Duodenal mucosa (tissue), 2 donors: ENCODE measurements at regions not wholly inside any gene's neighbourhood (a gene's known extent, or its start where the extent isn't known, plus 50 kb on each side); places are given as distances from the start of the nearest gene placed in this dataset.

Experiments used
- H3K27ac ChIP-seq: one replicate; pipeline ENCODE4 v1.7.0; 2013; ENCODE audit warnings: low read depth, low read length
- H3K27me3 ChIP-seq, 2 donors: one replicate each; pipeline ENCODE4 v1.7.0; 2013; ENCODE audit warnings: low read length in 2 of 2, control low read depth in 1 of 2; ENCODE audit not compliant: insufficient read depth in 2 of 2, control insufficient read depth in 1 of 2
- H3K36me3 ChIP-seq, 2 donors: one replicate each; pipeline ENCODE4 v1.7.0; 2013; ENCODE audit warnings: low read length in 2 of 2, control low read depth in 1 of 2; ENCODE audit not compliant: insufficient read depth in 2 of 2, control insufficient read depth in 1 of 2
- H3K4me1 ChIP-seq, 2 donors: one replicate each; pipeline ENCODE4 v1.7.0; 2013; ENCODE audit warnings: low read length in 2 of 2, control low read depth in 1 of 2; ENCODE audit not compliant: insufficient read depth in 2 of 2, control insufficient read depth in 1 of 2
- H3K4me3 ChIP-seq, 2 donors: one replicate each; pipeline ENCODE4 v1.7.0; 2013; ENCODE audit warnings: low read length in 2 of 2, low read depth in 1 of 2
- H3K9ac ChIP-seq, 2 donors: one replicate each; pipeline ENCODE4 v1.7.0; 2013; ENCODE audit warnings: low read length in 2 of 2, low read depth in 1 of 2
- H3K9me3 ChIP-seq, 2 donors: one replicate each; pipeline ENCODE4 v1.7.0; 2013; ENCODE audit warnings: low read length in 2 of 2, control low read depth in 1 of 2; ENCODE audit not compliant: control insufficient read depth in 1 of 2

DNA sequence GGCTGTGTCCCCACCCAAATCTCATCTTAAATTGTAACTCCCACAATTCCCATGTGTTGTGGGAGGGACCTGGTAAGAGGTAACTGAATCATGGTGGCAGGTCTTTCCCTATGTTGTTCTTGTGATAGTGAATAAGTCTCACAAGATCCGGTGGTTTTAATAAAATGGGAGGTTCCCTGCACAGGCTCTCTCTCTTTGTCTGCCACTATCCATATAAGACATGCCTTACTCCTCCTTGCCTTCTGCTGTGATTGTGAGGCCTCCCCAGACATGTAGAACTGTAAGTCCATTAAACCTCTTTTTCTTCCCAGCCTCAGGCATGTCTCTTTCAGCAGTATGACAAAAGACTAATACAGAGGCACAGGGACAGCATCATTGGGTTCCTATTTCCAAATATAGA, 381.2 kb downstream of the SFMBT2 start:
- Histone ChIP-seq H3K4me3 (no peak overlapping the region), H3K9me3 (no peaks in the 10 kb centered on the region), H3K27me3 (no peaks in the 10 kb centered on the region), H3K27ac (no peak overlapping the region), H3K4me1 (peaks cover 0 to 6% of the 10 kb centered on the region in 2 donors), H3K9ac (no peak overlapping the region), H3K36me3 (no peaks in the 10 kb centered on the region)

- no peak overlapping the region for H3K9ac ChIP-seq
- no peak overlapping the region for H3K27ac ChIP-seq
- peaks cover 0 to 6% of the 10 kb centered on the region in 2 donors for H3K4me1 ChIP-seq
- H3K36me3 ChIP-seq: no peaks in the 10 kb centered on the region
- H3K9me3 ChIP-seq: no peaks in the 10 kb centered on the region
- no peaks in the 10 kb centered on the region for H3K27me3 ChIP-seq
- no peak overlapping the region for H3K4me3 ChIP-seq
Observed at GRCh38 chr10:7028809-7029166, 382.0 kb downstream of the SFMBT2 start.

DNA sequence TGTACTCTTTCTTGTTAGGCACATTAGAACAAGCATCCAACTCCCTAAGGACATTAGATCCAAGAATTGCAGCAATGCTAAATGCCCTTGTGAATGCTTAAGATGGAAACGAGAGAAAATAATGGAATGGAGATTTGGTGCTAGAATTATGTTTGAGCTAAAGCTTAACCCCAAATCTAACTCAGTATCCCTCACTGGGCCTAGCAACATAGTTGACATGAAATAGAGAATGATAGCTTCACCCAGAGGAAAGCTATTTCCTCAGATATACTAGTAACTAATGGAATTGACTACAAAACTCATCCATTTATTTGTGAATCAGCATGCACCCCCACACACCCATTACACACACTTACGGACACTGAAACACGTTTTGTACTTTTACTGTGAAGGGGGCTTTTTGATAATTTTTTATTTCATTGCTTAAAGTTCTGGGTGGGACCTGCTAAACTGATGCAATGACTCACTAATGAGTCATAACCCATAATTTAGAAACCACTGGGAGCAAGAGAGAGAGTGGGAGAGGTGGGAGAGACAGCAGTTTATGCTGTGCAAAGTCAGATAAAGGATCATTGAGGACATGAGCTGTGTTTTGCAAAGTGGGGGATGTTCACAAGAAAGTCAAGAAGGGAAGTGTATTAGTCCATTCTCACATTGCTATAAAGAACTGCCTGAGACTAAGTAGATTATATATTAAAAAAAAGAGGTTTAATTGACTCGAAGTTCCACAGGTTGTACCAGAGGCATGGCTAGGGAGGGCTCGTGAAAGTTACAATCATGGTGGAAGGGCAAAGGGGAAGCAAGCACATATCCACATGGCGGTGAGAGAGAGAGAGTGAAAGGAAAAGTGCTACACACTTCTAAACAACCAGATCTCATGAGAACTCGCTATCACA, 382.7 kb downstream of the SFMBT2 start:
- Histone ChIP-seq H3K4me3 (no peak overlapping the region), H3K27ac (no peak overlapping the region), H3K27me3 (no peaks in the 10 kb centered on the region), H3K36me3 (no peaks in the 10 kb centered on the region), H3K9me3 (no peaks in the 10 kb centered on the region), H3K9ac (no peak overlapping the region), H3K4me1 (peaks cover 0 to 6% of the 10 kb centered on the region in 2 donors)

- Histone ChIP-seq H3K4me3 (no peak overlapping the region), H3K9me3 (no peaks in the 10 kb centered on the region), H3K27ac (no peak overlapping the region), H3K4me1 (peaks cover 0 to 6% of the 10 kb centered on the region in 2 donors), H3K36me3 (no peaks in the 10 kb centered on the region), H3K9ac (no peak overlapping the region), H3K27me3 (no peaks in the 10 kb centered on the region)
Observed at GRCh38 chr10:7027237-7027912, 383.5 kb downstream of the SFMBT2 start.

DNA sequence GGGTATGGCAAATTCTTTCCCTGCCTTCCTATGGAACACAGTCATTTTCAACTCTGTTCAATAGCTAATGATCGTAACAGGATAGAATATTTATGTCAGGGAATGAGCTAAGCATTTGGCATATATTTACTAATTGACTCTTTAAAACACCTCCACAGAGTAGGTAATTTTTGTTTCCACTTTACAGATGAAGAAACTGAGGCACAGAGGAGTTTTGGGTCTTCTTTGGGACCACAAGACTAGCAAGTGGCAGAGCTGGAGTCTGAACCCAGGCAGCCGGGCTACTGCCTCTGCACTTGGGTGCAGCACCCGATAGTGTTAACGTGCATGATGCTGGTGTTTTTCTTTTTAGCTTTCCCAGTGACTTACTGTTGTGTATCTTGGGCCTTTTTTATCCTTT, 384.0 kb downstream of the SFMBT2 start:
- Histone ChIP-seq H3K9ac (no peak overlapping the region), H3K4me1 (peaks cover 0 to 6% of the 10 kb centered on the region in 2 donors), H3K9me3 (no peaks in the 10 kb centered on the region), H3K27ac (no peak overlapping the region), H3K36me3 (no peaks in the 10 kb centered on the region), H3K27me3 (no peaks in the 10 kb centered on the region), H3K4me3 (no peak overlapping the region)

GRCh38 chr10:7025296-7025695, 385.5 kb downstream of the SFMBT2 start:
- Histone ChIP-seq H3K4me3 (no peak overlapping the region), H3K27ac (no peak overlapping the region), H3K9me3 (peaks cover 0 to under 1% of the 10 kb centered on the region in 2 donors), H3K36me3 (no peaks in the 10 kb centered on the region), H3K27me3 (no peaks in the 10 kb centered on the region), H3K9ac (no peak overlapping the region), H3K4me1 (peaks cover 0 to 6% of the 10 kb centered on the region in 2 donors)

DNA sequence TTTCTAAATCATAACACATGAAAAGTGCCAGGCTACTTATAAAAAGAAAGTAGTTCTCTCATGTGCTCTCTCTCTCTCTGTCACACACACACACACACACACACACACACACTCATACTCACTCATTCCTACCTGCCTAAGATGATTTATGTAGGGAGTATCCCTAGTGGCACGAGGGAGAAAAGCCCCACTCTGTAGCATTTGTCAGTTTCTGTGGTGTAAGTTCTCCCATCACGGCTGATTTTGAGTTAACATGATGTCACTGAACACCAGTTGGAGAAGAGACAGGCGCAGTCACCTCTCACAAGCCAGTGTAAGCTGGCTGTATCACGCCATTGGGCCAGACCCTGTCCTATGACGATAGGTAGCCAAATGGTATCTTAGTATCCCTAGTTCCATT, 395.4 kb downstream of the SFMBT2 start:
- H3K9me3 ChIP-seq: peaks cover 0 to 14% of the 10 kb centered on the region in 2 donors
- H3K36me3 ChIP-seq: no peaks in the 10 kb centered on the region
- no peak overlapping the region for H3K27ac ChIP-seq
- H3K4me3 ChIP-seq: no peak overlapping the region
- H3K9ac ChIP-seq: no peak overlapping the region
- H3K4me1 ChIP-seq: no peaks in the 10 kb centered on the region
- H3K27me3 ChIP-seq: no peaks in the 10 kb centered on the region

GRCh38 chr10:7014721-7015120, 396.1 kb downstream of the SFMBT2 start:
- no peaks in the 10 kb centered on the region for H3K36me3 ChIP-seq
- H3K9me3 ChIP-seq: peaks cover 0 to 8% of the 10 kb centered on the region in 2 donors
- no peak overlapping the region for H3K27ac ChIP-seq
- no peaks in the 10 kb centered on the region for H3K27me3 ChIP-seq
- H3K4me3 ChIP-seq: no peak overlapping the region
- no peak overlapping the region for H3K9ac ChIP-seq
- no peaks in the 10 kb centered on the region for H3K4me1 ChIP-seq

- Histone ChIP-seq H3K27me3 (no peaks in the 10 kb centered on the region), H3K4me3 (no peak overlapping the region), H3K9ac (no peak overlapping the region), H3K4me1 (no peaks in the 10 kb centered on the region), H3K9me3 (no peaks in the 10 kb centered on the region), H3K36me3 (no peaks in the 10 kb centered on the region), H3K27ac (no peak overlapping the region)
Observed at GRCh38 chr10:7011994-7012393, 398.8 kb downstream of the SFMBT2 start.

- Histone ChIP-seq H3K27me3 (no peaks in the 10 kb centered on the region), H3K9me3 (peaks cover 0 to 6% of the 10 kb centered on the region in 2 donors), H3K4me3 (no peak overlapping the region), H3K27ac (no peak overlapping the region), H3K4me1 (no peaks in the 10 kb centered on the region), H3K36me3 (no peaks in the 10 kb centered on the region), H3K9ac (no peak overlapping the region)
Observed at GRCh38 chr10:7008645-7009044, 402.2 kb downstream of the SFMBT2 start.
